GM12892 (cell line): ENCODE measurements at regions not wholly inside any gene's neighbourhood (a gene's known extent, or its start where the extent isn't known, plus 50 kb on each side); places are given as distances from the start of the nearest gene placed in this dataset.

ENCODE experiments used
- POLR2A ChIP-seq: IDR thresholded peaks from 2 replicates; pipeline ENCODE4 v1.6.1; 2011; ENCODE audit warnings: low read depth, low read length, control low read depth
- POLR2AphosphoS5 ChIP-seq: IDR thresholded peaks from 2 replicates; pipeline ENCODE4 v1.6.1; 2011; ENCODE audit warnings: low read depth, low read length, control low read depth

DNA sequence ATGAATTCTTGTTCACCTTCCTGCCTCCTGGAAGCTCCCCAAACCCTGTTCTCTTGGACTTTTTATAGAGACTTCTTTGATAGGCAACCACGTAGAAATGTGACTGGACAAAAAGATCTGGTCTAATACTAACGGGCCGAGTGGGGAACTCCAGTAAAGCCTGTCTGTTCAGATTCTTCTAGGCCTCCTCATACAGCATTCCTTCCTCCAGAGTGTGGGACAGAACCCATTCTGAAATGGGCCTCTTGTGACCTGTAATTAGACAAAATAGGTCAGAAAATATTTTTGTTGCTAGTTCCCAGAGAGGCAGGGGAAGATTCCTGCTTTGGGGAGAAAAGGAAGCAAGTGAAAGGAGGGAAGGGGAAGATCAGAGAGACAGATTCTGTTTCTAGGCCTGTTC lies 374.3 kb downstream of the CDH26 start:
- TF ChIP-seq POLR2A (no peak), POLR2AphosphoS5 (no peak)
